Fibroblast of skin of right quadriceps (primary cell): ENCODE measurements at regions not wholly inside any gene's neighbourhood (a gene's known extent, or its start where the extent isn't known, plus 50 kb on each side); places are given as distances from the start of the nearest gene placed in this dataset.

Experiments used
- DNase-seq: peaks from one replicate; pipeline ENCODE4 v3.0.0-alpha.2; 2013

- no peak for DNase-seq
Observed at GRCh38 chr1:17933971-17934370, 173.6 kb upstream of the IGSF21 start.

GRCh38 chr1:17935230-17935629 lies 172.4 kb upstream of the IGSF21 start:
- no peak for DNase-seq

- no peak for DNase-seq
Observed at GRCh38 chr1:17941431-17942189, 166.0 kb upstream of the IGSF21 start.

- no peak for DNase-seq
Observed at GRCh38 chr1:17943506-17943905, 164.1 kb upstream of the IGSF21 start.

- DNase-seq = no peak
Observed at GRCh38 chr1:17944646-17945045, 163.0 kb upstream of the IGSF21 start.

GRCh38 chr1:17946434-17946833 lies 161.2 kb upstream of the IGSF21 start:
- DNase-seq = no peak

- DNase-seq = no peak
Observed at GRCh38 chr1:17948594-17948993, 159.0 kb upstream of the IGSF21 start.

- no peak for DNase-seq
Observed at GRCh38 chr1:17949511-17949910, 158.1 kb upstream of the IGSF21 start.

- no peak for DNase-seq
Observed at GRCh38 chr1:17950728-17951127, 156.9 kb upstream of the IGSF21 start.

- DNase-seq = no peak
Observed at GRCh38 chr1:17952506-17952905, 155.1 kb upstream of the IGSF21 start.

GRCh38 chr1:17953921-17954320 lies 153.7 kb upstream of the IGSF21 start:
- no peak for DNase-seq

- no peak for DNase-seq
Observed at GRCh38 chr1:17955302-17956285, 152.0 kb upstream of the IGSF21 start.

GRCh38 chr1:17957588-17958267 lies 149.9 kb upstream of the IGSF21 start:
- no peak for DNase-seq

GRCh38 chr1:17958704-17959103 lies 148.9 kb upstream of the IGSF21 start:
- DNase-seq = no peak

- DNase-seq = no peak
Observed at GRCh38 chr1:17963513-17963912, 144.1 kb upstream of the IGSF21 start.

GRCh38 chr1:17965515-17966100 lies 142.0 kb upstream of the IGSF21 start:
- no peak for DNase-seq

- DNase-seq = no peak
Observed at GRCh38 chr1:17966341-17966740, 141.3 kb upstream of the IGSF21 start.

GRCh38 chr1:17967623-17968255 lies 139.9 kb upstream of the IGSF21 start:
- no peak for DNase-seq

GRCh38 chr1:17970757-17971156 lies 136.8 kb upstream of the IGSF21 start:
- no peak for DNase-seq

GRCh38 chr1:17973694-17974093 lies 133.9 kb upstream of the IGSF21 start:
- no peak for DNase-seq

- no peak for DNase-seq
Observed at GRCh38 chr1:17976854-17977253, 130.7 kb upstream of the IGSF21 start.

- no peak for DNase-seq
Observed at GRCh38 chr1:17978016-17978415, 129.6 kb upstream of the IGSF21 start.
